WTC11 (cell line): ENCODE measurements at regions not wholly inside any gene's neighbourhood (a gene's known extent, or its start where the extent isn't known, plus 50 kb on each side); places are given as distances from the start of the nearest gene placed in this dataset.

Experiments
- ATAC-seq: fragments of 200-7000 bp; cut with Tn5 transposase; 2 replicates; pipeline ENCODE4 v1.10.0; 2021; ENCODE audit warnings: mild to moderate bottlenecking, moderate library complexity
- CTCF ChIA-PET: fragments of 300-600 bp; sonication (Branson Sonifier 250); formaldehyde crosslinking; loops from one replicate; lab custom pipeline; 2021; ENCODE audit warnings: antibody characterized with exemption; lab: Charles Lee
- POLR2A ChIA-PET: fragments of 350-600 bp; sonication (Branson Sonifier 250); formaldehyde crosslinking; loops from one replicate; lab custom pipeline; 2021; ENCODE audit warnings: antibody characterized with exemption; lab: Charles Lee
- DNase-seq: peaks from one replicate; pipeline ENCODE4 v3.0.0; 2021; ENCODE audit warnings: low spot score
- H3K27ac Mint-ChIP-seq: 2 replicates; pipeline ENCODE4 v1.8.0; 2021; ENCODE audit warnings: mixed read lengths
- H3K27me3 Mint-ChIP-seq: 2 replicates; pipeline ENCODE4 v1.8.0; 2021; ENCODE audit warnings: low read depth, mild to moderate bottlenecking, moderate library complexity, mixed read lengths
- H3K36me3 Mint-ChIP-seq: 2 replicates; pipeline ENCODE4 v1.8.0; 2021; ENCODE audit warnings: mixed read lengths
- H3K4me1 Mint-ChIP-seq: 2 replicates; pipeline ENCODE4 v1.8.0; 2022; ENCODE audit warnings: mixed read lengths
- H3K4me3 Mint-ChIP-seq: 2 replicates; pipeline ENCODE4 v1.8.0; 2021; ENCODE audit warnings: mild to moderate bottlenecking, moderate library complexity, mixed read lengths
- H3K9me3 Mint-ChIP-seq: 2 replicates; pipeline ENCODE4 v1.8.0; 2021; ENCODE audit warnings: mixed read lengths
- AR ChIP-seq: fragments of 250-450 bp; sonication (Bioruptor Pico); IDR thresholded peaks from 2 replicates; pipeline ENCODE4 v1.9.0; 2021; ENCODE audit warnings: mild to moderate bottlenecking
- CREB1 ChIP-seq: sonication (generic); formaldehyde crosslinking; IDR thresholded peaks from 2 replicates; pipeline ENCODE4 v1.8.0; 2023; ENCODE audit warnings: mild to moderate bottlenecking, missing genetic modification reagents
- CREM ChIP-seq: sonication (generic); formaldehyde crosslinking; IDR thresholded peaks from 2 replicates; pipeline ENCODE4 v1.8.1; 2022; ENCODE audit warnings: mild to moderate bottlenecking, missing genetic modification reagents, moderate library complexity
- E2F4 ChIP-seq: sonication (generic); formaldehyde crosslinking; IDR thresholded peaks from 2 replicates; pipeline ENCODE4 v1.8.1; 2022; ENCODE audit warnings: low read depth, mild to moderate bottlenecking, moderate library complexity, missing genetic modification reagents, borderline replicate concordance
- ELF4 ChIP-seq: sonication (generic); formaldehyde crosslinking; IDR thresholded peaks from 2 replicates; pipeline ENCODE4 v1.8.1; 2022; ENCODE audit warnings: low read depth, mild to moderate bottlenecking, moderate library complexity, missing genetic modification reagents
- ERG ChIP-seq: fragments of 250-450 bp; sonication (Bioruptor Pico); IDR thresholded peaks from 2 replicates; pipeline ENCODE4 v1.8.0; 2021; ENCODE audit warnings: mild to moderate bottlenecking
- FOXP1 ChIP-seq: sonication (generic); formaldehyde crosslinking; IDR thresholded peaks from 2 replicates; pipeline ENCODE4 v1.8.0; 2022; ENCODE audit warnings: missing genetic modification reagents, mild to moderate bottlenecking, moderate library complexity, borderline replicate concordance
- JAZF1 ChIP-seq: fragments of 250-450 bp; sonication (Bioruptor Pico); IDR thresholded peaks from 2 replicates; pipeline ENCODE4 v1.9.0; 2021; ENCODE audit warnings: moderate library complexity, mild to moderate bottlenecking, inconsistent platforms
- KAT7 ChIP-seq: sonication (generic); formaldehyde crosslinking; IDR thresholded peaks from 2 replicates; pipeline ENCODE4 v1.8.1; 2023; ENCODE audit warnings: missing genetic modification reagents, mild to moderate bottlenecking, borderline replicate concordance
- SMAD4 ChIP-seq: sonication (generic); formaldehyde crosslinking; IDR thresholded peaks from 2 replicates; pipeline ENCODE4 v1.8.0; 2022; ENCODE audit warnings: mild to moderate bottlenecking, missing genetic modification reagents
- SOX15 ChIP-seq: fragments of 250-450 bp; sonication (Bioruptor Pico); IDR thresholded peaks from 2 replicates; pipeline ENCODE4 v1.9.0; 2021; ENCODE audit warnings: mild to moderate bottlenecking
- TEAD4 ChIP-seq: sonication (generic); formaldehyde crosslinking; IDR thresholded peaks from 2 replicates; pipeline ENCODE4 v1.8.0; 2022; ENCODE audit warnings: mild to moderate bottlenecking, missing genetic modification reagents
- ZBTB43 ChIP-seq: sonication (generic); formaldehyde crosslinking; IDR thresholded peaks from 2 replicates; pipeline ENCODE4 v1.8.1; 2023; ENCODE audit warnings: mild to moderate bottlenecking, missing genetic modification reagents
- ZNF219 ChIP-seq: sonication (generic); formaldehyde crosslinking; IDR thresholded peaks from 2 replicates; pipeline ENCODE4 v1.8.0; 2023; ENCODE audit warnings: missing genetic modification reagents, mild to moderate bottlenecking, borderline replicate concordance
- ZNF281 ChIP-seq: sonication (generic); formaldehyde crosslinking; IDR thresholded peaks from 2 replicates; pipeline ENCODE4 v1.8.0; 2023; ENCODE audit warnings: mild to moderate bottlenecking, missing genetic modification reagents
- TF ChIP-seq, protein P1 (sequence below): fragments of 200-600 bp; IDR thresholded peaks from 2 replicates; pipeline ENCODE4 v1.8.0; 2022; ENCODE audit warnings: antibody characterized with exemption
- TF ChIP-seq, protein P2 (sequence below): sonication (generic); formaldehyde crosslinking; IDR thresholded peaks from 2 replicates; pipeline ENCODE4 v1.8.1; 2023; ENCODE audit warnings: mild to moderate bottlenecking, moderate library complexity, missing genetic modification reagents
- TF ChIP-seq, protein P3 (sequence below): sonication (generic); formaldehyde crosslinking; IDR thresholded peaks from 2 replicates; pipeline ENCODE4 v1.8.1; 2022; ENCODE audit warnings: low read depth, missing genetic modification reagents, borderline replicate concordance

GRCh38 chr2:60152226-60152833, 401.1 kb downstream of the BCL11A start:
- DNase-seq, result no peak
- TF ChIP-seq, protein P1, sequence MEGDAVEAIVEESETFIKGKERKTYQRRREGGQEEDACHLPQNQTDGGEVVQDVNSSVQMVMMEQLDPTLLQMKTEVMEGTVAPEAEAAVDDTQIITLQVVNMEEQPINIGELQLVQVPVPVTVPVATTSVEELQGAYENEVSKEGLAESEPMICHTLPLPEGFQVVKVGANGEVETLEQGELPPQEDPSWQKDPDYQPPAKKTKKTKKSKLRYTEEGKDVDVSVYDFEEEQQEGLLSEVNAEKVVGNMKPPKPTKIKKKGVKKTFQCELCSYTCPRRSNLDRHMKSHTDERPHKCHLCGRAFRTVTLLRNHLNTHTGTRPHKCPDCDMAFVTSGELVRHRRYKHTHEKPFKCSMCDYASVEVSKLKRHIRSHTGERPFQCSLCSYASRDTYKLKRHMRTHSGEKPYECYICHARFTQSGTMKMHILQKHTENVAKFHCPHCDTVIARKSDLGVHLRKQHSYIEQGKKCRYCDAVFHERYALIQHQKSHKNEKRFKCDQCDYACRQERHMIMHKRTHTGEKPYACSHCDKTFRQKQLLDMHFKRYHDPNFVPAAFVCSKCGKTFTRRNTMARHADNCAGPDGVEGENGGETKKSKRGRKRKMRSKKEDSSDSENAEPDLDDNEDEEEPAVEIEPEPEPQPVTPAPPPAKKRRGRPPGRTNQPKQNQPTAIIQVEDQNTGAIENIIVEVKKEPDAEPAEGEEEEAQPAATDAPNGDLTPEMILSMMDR, result peak; percentile 89
- no peak for TF ChIP-seq ERG

DNA sequence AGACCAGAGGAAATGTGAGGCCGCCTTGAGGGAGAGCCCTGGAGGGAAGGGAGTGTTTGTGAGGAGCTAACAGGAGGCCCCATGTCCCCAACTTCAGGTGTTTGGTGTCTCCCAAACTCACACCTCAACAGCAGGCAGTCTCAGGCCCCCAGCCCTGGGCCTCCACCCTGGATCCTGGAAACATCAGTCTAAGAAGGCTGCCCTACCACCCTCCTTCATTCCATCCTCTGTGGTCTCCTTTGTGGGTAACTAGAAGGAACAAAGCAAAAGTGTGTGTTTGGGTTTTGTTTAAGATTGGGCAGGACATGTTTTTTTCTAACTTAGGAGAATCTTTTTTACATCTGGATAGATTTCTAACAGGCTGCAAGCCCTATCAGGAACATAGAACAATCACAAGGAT, 404.3 kb downstream of the BCL11A start:
- Mint-ChIP-seq H3K4me1 (no peaks in the 10 kb centered on the region), H3K9me3 (peaks cover 19% of the 10 kb centered on the region), H3K36me3 (peaks cover 5% of the 10 kb centered on the region), H3K27me3 (no peaks in the 10 kb centered on the region; the same call in 1 of the 2 replicates), H3K27ac (no peak overlapping the region), H3K4me3 (no peak overlapping the region)
- DNase-seq (no peak), ATAC-seq (no peak)
- POLR2A ChIA-PET, result no interaction called here
- CTCF ChIA-PET, result no interaction called here
- TF ChIP-seq E2F4 (no peak), KAT7 (CRISPR knock-in tag) (no peak), FOXP1 (CRISPR knock-in tag) (no peak), SOX15 (CRISPR knock-in tag) (no peak), ZBTB43 (CRISPR knock-in tag) (no peak), ELF4 (CRISPR knock-in tag) (no peak), SMAD4 (CRISPR knock-in tag) (no peak), CREB1 (CRISPR knock-in tag) (no peak), ZNF281 (CRISPR knock-in tag) (no peak), CREM (CRISPR knock-in tag) (no peak), ZNF219 (CRISPR knock-in tag) (no peak), TEAD4 (CRISPR knock-in tag) (no peak), AR (no peak), JAZF1 (no peak)
- TF ChIP-seq, protein P2, sequence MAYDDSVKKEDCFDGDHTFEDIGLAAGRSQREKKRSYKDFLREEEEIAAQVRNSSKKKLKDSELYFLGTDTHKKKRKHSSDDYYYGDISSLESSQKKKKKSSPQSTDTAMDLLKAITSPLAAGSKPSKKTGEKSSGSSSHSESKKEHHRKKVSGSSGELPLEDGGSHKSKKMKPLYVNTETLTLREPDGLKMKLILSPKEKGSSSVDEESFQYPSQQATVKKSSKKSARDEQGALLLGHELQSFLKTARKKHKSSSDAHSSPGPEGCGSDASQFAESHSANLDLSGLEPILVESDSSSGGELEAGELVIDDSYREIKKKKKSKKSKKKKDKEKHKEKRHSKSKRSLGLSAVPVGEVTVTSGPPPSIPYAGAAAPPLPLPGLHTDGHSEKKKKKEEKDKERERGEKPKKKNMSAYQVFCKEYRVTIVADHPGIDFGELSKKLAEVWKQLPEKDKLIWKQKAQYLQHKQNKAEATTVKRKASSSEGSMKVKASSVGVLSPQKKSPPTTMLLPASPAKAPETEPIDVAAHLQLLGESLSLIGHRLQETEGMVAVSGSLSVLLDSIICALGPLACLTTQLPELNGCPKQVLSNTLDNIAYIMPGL (CRISPR knock-in tag), result no peak
- TF ChIP-seq, protein P3, sequence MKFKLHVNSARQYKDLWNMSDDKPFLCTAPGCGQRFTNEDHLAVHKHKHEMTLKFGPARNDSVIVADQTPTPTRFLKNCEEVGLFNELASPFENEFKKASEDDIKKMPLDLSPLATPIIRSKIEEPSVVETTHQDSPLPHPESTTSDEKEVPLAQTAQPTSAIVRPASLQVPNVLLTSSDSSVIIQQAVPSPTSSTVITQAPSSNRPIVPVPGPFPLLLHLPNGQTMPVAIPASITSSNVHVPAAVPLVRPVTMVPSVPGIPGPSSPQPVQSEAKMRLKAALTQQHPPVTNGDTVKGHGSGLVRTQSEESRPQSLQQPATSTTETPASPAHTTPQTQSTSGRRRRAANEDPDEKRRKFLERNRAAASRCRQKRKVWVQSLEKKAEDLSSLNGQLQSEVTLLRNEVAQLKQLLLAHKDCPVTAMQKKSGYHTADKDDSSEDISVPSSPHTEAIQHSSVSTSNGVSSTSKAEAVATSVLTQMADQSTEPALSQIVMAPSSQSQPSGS (CRISPR knock-in tag), result no peak

More at GRCh38 chr2:60152226-60152833, 401.1 kb downstream of the BCL11A start:
- Mint-ChIP-seq H3K36me3 (peaks cover 4% of the 10 kb centered on the region), H3K27me3 (peaks cover 3% of the 10 kb centered on the region; the same call in 1 of the 2 replicates), H3K4me1 (no peaks in the 10 kb centered on the region), H3K27ac (no peak overlapping the region), H3K9me3 (peaks cover 19% of the 10 kb centered on the region), H3K4me3 (no peak overlapping the region)
- ChIA-PET CTCF (interaction anchor here (0.6 to 1.5 kb wide), 8 partner anchors 9 to 429 kb away, joined by 3 to 6 read pairs (median 4); no protein-coding TSS in a partner anchor), POLR2A (no interaction called here)
- peak; percentile 28; the same call in 1 of the 2 replicates for ATAC-seq
